ENCODE measurements at regions not wholly inside any gene's neighbourhood (a gene's known extent, or its start where the extent isn't known, plus 50 kb on each side); places are given as distances from the start of the nearest gene placed in this dataset.

DNA sequence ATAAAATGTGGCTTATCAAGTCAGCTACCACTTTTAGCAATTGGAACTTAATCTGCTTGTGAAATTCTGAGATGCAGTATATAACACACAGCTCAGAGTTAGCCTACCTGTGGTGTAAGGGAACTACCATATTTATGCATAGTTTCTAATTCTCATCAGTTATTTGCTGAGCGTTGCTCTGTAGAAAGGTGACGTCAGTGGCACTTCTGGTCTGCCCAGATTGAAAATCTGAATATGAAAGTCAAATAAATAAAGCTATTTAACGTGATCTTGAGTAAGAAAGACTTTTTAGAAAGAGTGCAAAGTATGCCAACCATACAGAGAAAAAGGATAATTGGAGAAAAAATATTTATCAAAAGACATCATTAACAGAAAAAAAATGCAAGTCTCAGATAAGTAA, 938.9 kb upstream of the NOVA1 start:
- peaks cover 4% of the 10 kb centered on the region for H3K27me3 Mint-ChIP-seq (ENCODE audit: low read depth, poor library complexity)
- H3K36me3 Mint-ChIP-seq (ENCODE audit: low read depth): no peaks in the 10 kb centered on the region
- H3K4me3 Mint-ChIP-seq: no peak overlapping the region
- no peaks in the 10 kb centered on the region for H3K4me1 Mint-ChIP-seq
- peaks cover 11% of the 10 kb centered on the region for H3K9me3 Mint-ChIP-seq
- H3K27ac Mint-ChIP-seq: no peak overlapping the region
- TF ChIP-seq, protein P1, sequence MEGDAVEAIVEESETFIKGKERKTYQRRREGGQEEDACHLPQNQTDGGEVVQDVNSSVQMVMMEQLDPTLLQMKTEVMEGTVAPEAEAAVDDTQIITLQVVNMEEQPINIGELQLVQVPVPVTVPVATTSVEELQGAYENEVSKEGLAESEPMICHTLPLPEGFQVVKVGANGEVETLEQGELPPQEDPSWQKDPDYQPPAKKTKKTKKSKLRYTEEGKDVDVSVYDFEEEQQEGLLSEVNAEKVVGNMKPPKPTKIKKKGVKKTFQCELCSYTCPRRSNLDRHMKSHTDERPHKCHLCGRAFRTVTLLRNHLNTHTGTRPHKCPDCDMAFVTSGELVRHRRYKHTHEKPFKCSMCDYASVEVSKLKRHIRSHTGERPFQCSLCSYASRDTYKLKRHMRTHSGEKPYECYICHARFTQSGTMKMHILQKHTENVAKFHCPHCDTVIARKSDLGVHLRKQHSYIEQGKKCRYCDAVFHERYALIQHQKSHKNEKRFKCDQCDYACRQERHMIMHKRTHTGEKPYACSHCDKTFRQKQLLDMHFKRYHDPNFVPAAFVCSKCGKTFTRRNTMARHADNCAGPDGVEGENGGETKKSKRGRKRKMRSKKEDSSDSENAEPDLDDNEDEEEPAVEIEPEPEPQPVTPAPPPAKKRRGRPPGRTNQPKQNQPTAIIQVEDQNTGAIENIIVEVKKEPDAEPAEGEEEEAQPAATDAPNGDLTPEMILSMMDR (IDR thresholded peaks at IDR 0.05): no peak
- DNase-seq: no peak

DNA sequence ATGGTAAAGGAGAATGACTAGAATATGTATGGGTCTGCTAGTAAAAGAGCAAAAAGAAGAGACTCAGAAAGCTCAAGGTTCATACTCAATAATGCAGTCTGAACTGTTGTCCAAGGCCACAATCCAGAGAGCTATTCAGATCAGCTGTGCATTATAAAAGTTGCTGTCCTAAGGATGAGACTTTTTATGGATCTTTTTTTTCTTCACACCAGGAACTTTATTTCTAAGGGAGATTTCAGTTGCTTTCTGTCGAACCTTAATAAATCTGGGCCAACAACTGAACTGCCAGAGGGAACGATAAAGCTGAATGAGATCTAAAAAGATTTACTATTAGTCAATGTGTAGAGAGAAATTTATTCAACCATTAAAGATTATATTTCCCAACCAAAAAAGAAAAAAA, 948.3 kb upstream of the NOVA1 start:
- Mint-ChIP-seq H3K27me3 (ENCODE audit: low read depth, poor library complexity) (no peaks in the 10 kb centered on the region), H3K27ac (no peak overlapping the region), H3K4me1 (no peaks in the 10 kb centered on the region), H3K36me3 (ENCODE audit: low read depth) (no peaks in the 10 kb centered on the region), H3K9me3 (peaks cover 22% of the 10 kb centered on the region), H3K4me3 (no peak overlapping the region)
- TF ChIP-seq, protein P1 (IDR thresholded peaks at IDR 0.05): no peak
- no peak for DNase-seq

DNA sequence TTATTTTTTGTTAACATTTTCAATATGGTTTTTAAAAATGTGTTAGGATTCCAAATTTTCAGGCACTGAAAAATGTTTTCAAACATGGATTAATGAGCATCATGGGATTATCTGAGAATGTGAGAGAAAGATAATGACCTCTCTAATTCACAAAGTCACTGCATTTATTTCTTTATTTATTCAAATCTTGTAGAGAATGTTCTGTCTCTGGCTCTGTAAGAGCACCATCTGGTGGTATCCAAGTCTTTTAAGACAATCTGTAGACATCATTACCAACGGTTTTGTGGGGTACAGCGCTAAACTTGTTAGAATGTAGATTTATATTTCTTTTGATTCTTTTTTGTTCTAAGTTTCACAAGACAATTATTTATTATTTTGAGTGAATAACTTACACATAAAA, 956.0 kb upstream of the NOVA1 start:
- Mint-ChIP-seq H3K4me1 (no peaks in the 10 kb centered on the region), H3K27ac (no peak overlapping the region), H3K4me3 (no peak overlapping the region), H3K36me3 (ENCODE audit: low read depth) (no peaks in the 10 kb centered on the region), H3K9me3 (peaks cover 9% of the 10 kb centered on the region), H3K27me3 (ENCODE audit: low read depth, poor library complexity) (no peaks in the 10 kb centered on the region)
- DNase-seq: no peak
- TF ChIP-seq, protein P1 (IDR thresholded peaks at IDR 0.05): no peak

DNA sequence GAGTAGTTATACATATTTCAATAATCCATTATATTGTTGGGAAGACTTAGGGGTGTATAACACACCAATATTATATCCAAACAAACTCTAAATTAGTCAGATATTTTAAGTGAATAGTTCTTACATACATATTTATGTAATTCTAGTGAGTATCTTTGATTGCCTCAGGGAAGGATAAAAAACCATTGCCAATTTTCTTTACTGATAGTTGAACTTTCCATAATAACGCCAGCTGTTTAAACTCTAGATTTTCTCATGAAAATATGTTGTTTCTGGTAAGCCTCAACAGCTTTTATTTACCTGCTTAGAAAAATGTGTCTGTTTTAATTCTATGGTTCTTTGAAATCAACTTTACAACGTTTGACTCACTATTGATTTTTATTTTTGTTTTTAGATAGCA, 959.6 kb upstream of the NOVA1 start:
- Mint-ChIP-seq H3K4me3 (no peak overlapping the region), H3K4me1 (no peaks in the 10 kb centered on the region), H3K27me3 (ENCODE audit: low read depth, poor library complexity) (no peaks in the 10 kb centered on the region), H3K36me3 (ENCODE audit: low read depth) (no peaks in the 10 kb centered on the region), H3K27ac (no peak overlapping the region), H3K9me3 (no peaks in the 10 kb centered on the region)
- TF ChIP-seq, protein P1 (IDR thresholded peaks at IDR 0.05): no peak
- no peak for DNase-seq

GRCh38 chr14:27559848-27560247, 962.0 kb upstream of the NOVA1 start:
- TF ChIP-seq, protein P1 (IDR thresholded peaks at IDR 0.05): no peak
- Mint-ChIP-seq H3K9me3 (no peaks in the 10 kb centered on the region), H3K4me3 (no peak overlapping the region), H3K27me3 (ENCODE audit: low read depth, poor library complexity) (peaks cover 3% of the 10 kb centered on the region), H3K36me3 (ENCODE audit: low read depth) (no peaks in the 10 kb centered on the region), H3K4me1 (no peaks in the 10 kb centered on the region), H3K27ac (no peak overlapping the region)
- no peak for DNase-seq

DNA sequence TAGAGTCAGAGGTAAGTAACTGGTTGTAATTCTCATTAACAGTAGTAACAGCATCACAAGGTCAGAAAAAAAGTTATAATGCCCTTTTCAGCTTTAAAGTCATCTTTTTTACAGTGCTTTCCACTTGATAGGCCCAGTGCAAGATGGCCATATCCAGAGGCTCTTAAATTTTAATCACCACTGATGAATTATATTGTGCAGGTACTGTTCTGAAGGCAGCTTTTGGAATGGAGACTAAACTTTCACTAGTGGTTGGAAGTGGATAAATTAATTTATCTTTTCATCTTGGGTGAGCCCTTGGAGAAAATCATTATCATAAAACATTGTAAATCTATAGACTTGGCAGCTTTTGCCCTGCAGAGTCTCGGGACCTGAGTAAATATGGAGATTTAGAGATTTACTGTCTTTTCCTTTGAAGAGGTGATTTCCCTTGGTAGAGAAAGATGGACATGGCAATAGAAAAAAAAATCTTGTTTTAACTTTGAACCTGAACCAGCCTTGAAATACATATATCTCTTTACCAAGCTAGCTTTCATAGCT, 969.1 kb upstream of the NOVA1 start:
- DNase-seq: no peak
- Mint-ChIP-seq H3K9me3 (no peaks in the 10 kb centered on the region), H3K27me3 (ENCODE audit: low read depth, poor library complexity) (peaks cover 3% of the 10 kb centered on the region), H3K36me3 (ENCODE audit: low read depth) (no peaks in the 10 kb centered on the region), H3K4me1 (no peaks in the 10 kb centered on the region), H3K4me3 (no peak overlapping the region), H3K27ac (no peak overlapping the region)
- TF ChIP-seq, protein P1 (IDR thresholded peaks at IDR 0.05): no peak

Data from nephron progenitor cell (in vitro differentiated cells).